ENCODE measurements at regions not wholly inside any gene's neighbourhood (a gene's known extent, or its start where the extent isn't known, plus 50 kb on each side); places are given as distances from the start of the nearest gene placed in this dataset.

DNA sequence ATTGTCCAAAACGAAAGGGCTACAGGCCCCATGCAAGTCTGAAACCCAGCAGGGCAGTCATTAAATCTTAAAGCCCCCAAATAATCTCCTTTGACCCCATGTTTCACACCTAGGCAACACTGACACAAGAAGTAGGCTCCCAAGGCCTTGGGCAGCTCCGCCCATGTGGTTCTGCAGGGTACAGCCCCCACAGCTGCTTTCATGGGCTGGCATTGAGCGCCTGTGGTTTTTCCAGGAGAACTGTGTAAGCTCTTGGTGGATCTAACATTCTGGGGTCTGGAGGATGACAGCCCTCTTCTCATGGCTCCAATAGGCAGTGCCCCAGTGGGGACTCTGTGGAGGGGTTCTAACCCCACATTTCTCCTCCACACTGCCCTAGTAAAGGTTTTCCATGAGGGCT, 623.5 kb downstream of the PRR16 start:
- ATAC-seq (ENCODE audit: insufficient read depth, low read depth) (peak; percentile 78), DNase-seq (peak; percentile 63)
- Histone ChIP-seq H2AFZ (ENCODE audit: low read depth, low read length) (no peak overlapping the region), H3K9me3 (ENCODE audit: insufficient read depth, low read length, severe bottlenecking) (peaks cover 14% of the 10 kb centered on the region), H3K27me3 (ENCODE audit: insufficient read depth, low read length, poor library complexity) (no peaks in the 10 kb centered on the region), H3K4me2 (ENCODE audit: insufficient read depth, low read length) (no peak overlapping the region), H3K4me1 (ENCODE audit: insufficient read depth, low read length) (peaks cover 27% of the 10 kb centered on the region), H3K9ac (ENCODE audit: low read depth, low read length) (no peak overlapping the region), H3K79me2 (ENCODE audit: insufficient read depth, low read length) (no peaks in the 10 kb centered on the region), H3K27ac (ENCODE audit: low read length) (peak overlapping the region; percentile 55; the same call in 1 of the 2 replicates), H3K4me3 (ENCODE audit: low read depth in 1 of 2, low read length in 2 of 2) (no peak overlapping the region), H4K20me1 (ENCODE audit: insufficient read depth, low read length) (no peaks in the 10 kb centered on the region), H3K36me3 (ENCODE audit: insufficient read depth, low read length) (no peaks in the 10 kb centered on the region)
- no peak for TF ChIP-seq EZH2 (IDR thresholded peaks at IDR 0.05; ENCODE audit: borderline replicate concordance, low read depth, low read length, severe bottlenecking)
- TF ChIP-seq, protein P1, sequence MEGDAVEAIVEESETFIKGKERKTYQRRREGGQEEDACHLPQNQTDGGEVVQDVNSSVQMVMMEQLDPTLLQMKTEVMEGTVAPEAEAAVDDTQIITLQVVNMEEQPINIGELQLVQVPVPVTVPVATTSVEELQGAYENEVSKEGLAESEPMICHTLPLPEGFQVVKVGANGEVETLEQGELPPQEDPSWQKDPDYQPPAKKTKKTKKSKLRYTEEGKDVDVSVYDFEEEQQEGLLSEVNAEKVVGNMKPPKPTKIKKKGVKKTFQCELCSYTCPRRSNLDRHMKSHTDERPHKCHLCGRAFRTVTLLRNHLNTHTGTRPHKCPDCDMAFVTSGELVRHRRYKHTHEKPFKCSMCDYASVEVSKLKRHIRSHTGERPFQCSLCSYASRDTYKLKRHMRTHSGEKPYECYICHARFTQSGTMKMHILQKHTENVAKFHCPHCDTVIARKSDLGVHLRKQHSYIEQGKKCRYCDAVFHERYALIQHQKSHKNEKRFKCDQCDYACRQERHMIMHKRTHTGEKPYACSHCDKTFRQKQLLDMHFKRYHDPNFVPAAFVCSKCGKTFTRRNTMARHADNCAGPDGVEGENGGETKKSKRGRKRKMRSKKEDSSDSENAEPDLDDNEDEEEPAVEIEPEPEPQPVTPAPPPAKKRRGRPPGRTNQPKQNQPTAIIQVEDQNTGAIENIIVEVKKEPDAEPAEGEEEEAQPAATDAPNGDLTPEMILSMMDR (IDR thresholded peaks at IDR 0.05; ENCODE audit: borderline replicate concordance, extremely low read depth, low read length, poor library complexity, severe bottlenecking): no peak

GRCh38 chr5:121088341-121088740, 624.2 kb downstream of the PRR16 start:
- Histone ChIP-seq H3K9me3 (ENCODE audit: insufficient read depth, low read length, severe bottlenecking) (peaks cover 14% of the 10 kb centered on the region), H2AFZ (ENCODE audit: low read depth, low read length) (peak overlapping the region; percentile 14), H3K9ac (ENCODE audit: low read depth, low read length) (no peak overlapping the region), H3K36me3 (ENCODE audit: insufficient read depth, low read length) (no peaks in the 10 kb centered on the region), H3K79me2 (ENCODE audit: insufficient read depth, low read length) (no peaks in the 10 kb centered on the region), H3K27ac (ENCODE audit: low read length) (no peak overlapping the region), H3K27me3 (ENCODE audit: insufficient read depth, low read length, poor library complexity) (no peaks in the 10 kb centered on the region), H3K4me2 (ENCODE audit: insufficient read depth, low read length) (no peak overlapping the region), H3K4me3 (ENCODE audit: low read depth in 1 of 2, low read length in 2 of 2) (no peak overlapping the region), H4K20me1 (ENCODE audit: insufficient read depth, low read length) (no peaks in the 10 kb centered on the region), H3K4me1 (ENCODE audit: insufficient read depth, low read length) (peaks cover 27% of the 10 kb centered on the region)
- no peak for TF ChIP-seq EZH2 (IDR thresholded peaks at IDR 0.05; ENCODE audit: borderline replicate concordance, low read depth, low read length, severe bottlenecking)
- TF ChIP-seq, protein P1 (IDR thresholded peaks at IDR 0.05; ENCODE audit: borderline replicate concordance, extremely low read depth, low read length, poor library complexity, severe bottlenecking): no peak
- DNase-seq: no peak
- ATAC-seq (ENCODE audit: insufficient read depth, low read depth): no peak

DNA sequence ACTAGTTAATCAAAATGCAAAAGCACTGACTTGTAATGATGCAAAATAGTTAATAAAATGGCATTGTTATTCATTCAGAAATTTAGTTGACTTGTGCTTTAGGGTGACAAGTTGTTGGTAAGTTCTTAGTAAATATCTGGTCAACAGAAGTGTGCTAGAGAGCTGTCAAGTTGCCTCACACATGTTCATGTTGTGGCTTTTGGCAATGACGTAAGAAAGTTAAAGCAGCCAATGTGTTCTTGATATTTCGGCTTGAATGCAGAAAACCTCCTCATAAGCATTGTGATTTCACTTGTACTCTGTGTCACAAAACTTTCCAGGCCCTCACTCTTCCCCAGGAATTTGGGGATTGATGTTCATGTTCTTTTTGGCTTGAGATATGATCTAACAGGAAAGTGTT, 626.7 kb downstream of the PRR16 start:
- ATAC-seq (ENCODE audit: insufficient read depth, low read depth) (peak; percentile 54; the same call in 2 of the 3 replicates), DNase-seq (no peak)
- Histone ChIP-seq H3K79me2 (ENCODE audit: insufficient read depth, low read length) (no peaks in the 10 kb centered on the region), H3K27me3 (ENCODE audit: insufficient read depth, low read length, poor library complexity) (no peaks in the 10 kb centered on the region), H3K27ac (ENCODE audit: low read length) (no peak overlapping the region), H3K4me3 (ENCODE audit: low read depth in 1 of 2, low read length in 2 of 2) (no peak overlapping the region), H3K4me1 (ENCODE audit: insufficient read depth, low read length) (peaks cover 27% of the 10 kb centered on the region), H3K9ac (ENCODE audit: low read depth, low read length) (no peak overlapping the region), H3K36me3 (ENCODE audit: insufficient read depth, low read length) (no peaks in the 10 kb centered on the region), H2AFZ (ENCODE audit: low read depth, low read length) (0 out of 2 replicates have a peak overlapping the region, but pooled peaks have one; percentile 29), H4K20me1 (ENCODE audit: insufficient read depth, low read length) (no peaks in the 10 kb centered on the region), H3K4me2 (ENCODE audit: insufficient read depth, low read length) (no peak overlapping the region), H3K9me3 (ENCODE audit: insufficient read depth, low read length, severe bottlenecking) (peaks cover 14% of the 10 kb centered on the region)
- TF ChIP-seq, protein P1 (IDR thresholded peaks at IDR 0.05; ENCODE audit: borderline replicate concordance, extremely low read depth, low read length, poor library complexity, severe bottlenecking): no peak
- no peak for TF ChIP-seq EZH2 (IDR thresholded peaks at IDR 0.05; ENCODE audit: borderline replicate concordance, low read depth, low read length, severe bottlenecking)

DNA sequence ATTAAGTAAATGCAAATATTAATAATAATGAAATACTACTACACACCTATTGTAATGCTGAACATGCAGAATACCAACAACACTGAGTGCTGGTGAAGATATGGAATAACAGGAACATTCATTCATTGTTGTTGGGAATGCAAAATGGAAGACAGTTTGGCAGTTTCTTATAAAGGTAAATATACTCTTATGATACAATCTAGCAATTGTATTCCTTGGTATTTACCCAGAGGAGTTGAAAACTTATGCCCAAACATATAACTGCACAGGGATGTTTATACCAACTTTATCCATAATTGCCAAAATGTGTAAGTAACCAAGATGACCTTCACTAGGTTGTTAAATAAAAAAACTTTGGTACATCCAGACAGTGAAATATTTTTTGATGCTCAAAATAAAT, 636.8 kb downstream of the PRR16 start:
- H3K4me1 ChIP-seq (ENCODE audit: insufficient read depth, low read length): no peaks in the 10 kb centered on the region
- H2AFZ ChIP-seq (ENCODE audit: low read depth, low read length): no peak overlapping the region
- no peaks in the 10 kb centered on the region for H3K36me3 ChIP-seq (ENCODE audit: insufficient read depth, low read length)
- H3K4me2 ChIP-seq (ENCODE audit: insufficient read depth, low read length): no peak overlapping the region
- TF ChIP-seq, protein P1 (IDR thresholded peaks at IDR 0.05; ENCODE audit: borderline replicate concordance, extremely low read depth, low read length, poor library complexity, severe bottlenecking): no peak
- no peak for TF ChIP-seq EZH2 (IDR thresholded peaks at IDR 0.05; ENCODE audit: borderline replicate concordance, low read depth, low read length, severe bottlenecking)
- no peaks in the 10 kb centered on the region for H3K79me2 ChIP-seq (ENCODE audit: insufficient read depth, low read length)
- H3K27me3 ChIP-seq (ENCODE audit: insufficient read depth, low read length, poor library complexity): no peaks in the 10 kb centered on the region
- no peak overlapping the region for H3K9ac ChIP-seq (ENCODE audit: low read depth, low read length)
- DNase-seq: no peak
- no peak overlapping the region for H3K27ac ChIP-seq (ENCODE audit: low read length)
- H3K4me3 ChIP-seq (ENCODE audit: low read depth in 1 of 2, low read length in 2 of 2): no peak overlapping the region
- no peaks in the 10 kb centered on the region for H3K9me3 ChIP-seq (ENCODE audit: insufficient read depth, low read length, severe bottlenecking)
- no peak for ATAC-seq (ENCODE audit: insufficient read depth, low read depth)
- no peaks in the 10 kb centered on the region for H4K20me1 ChIP-seq (ENCODE audit: insufficient read depth, low read length)
